T-helper 22 cell (primary cell): ENCODE measurements at regions not wholly inside any gene's neighbourhood (a gene's known extent, or its start where the extent isn't known, plus 50 kb on each side); places are given as distances from the start of the nearest gene placed in this dataset.
"Not testable (repeated sequence)": the region's sequence is repeated elsewhere in the genome, so short reads cannot be mapped to it uniquely, and the experiment has no call there.

Experiments
- DNase-seq: peaks from one replicate; pipeline ENCODE4 v3.0.0-alpha.2; 2020; ENCODE audit warnings: low read depth

DNA sequence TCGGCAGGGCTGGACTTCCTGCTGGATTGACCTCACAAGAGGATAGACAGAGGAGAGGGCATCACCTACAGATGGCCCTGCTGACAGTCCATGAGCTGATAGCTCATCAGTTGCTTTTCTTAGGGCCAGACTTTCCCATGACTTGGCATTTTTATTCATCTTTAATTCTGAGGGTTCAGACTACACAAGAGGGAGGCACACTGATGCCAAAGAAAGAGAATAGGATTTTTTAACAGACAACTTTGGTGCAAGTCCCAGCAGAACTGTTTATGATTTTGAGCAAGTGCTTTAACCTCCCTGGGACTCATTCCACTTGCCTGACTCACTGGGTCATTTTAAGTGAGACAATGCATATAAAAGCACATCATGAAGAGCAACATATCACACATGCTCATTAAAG, 299.2 kb downstream of the INSIG2 start:
- no peak for DNase-seq

DNA sequence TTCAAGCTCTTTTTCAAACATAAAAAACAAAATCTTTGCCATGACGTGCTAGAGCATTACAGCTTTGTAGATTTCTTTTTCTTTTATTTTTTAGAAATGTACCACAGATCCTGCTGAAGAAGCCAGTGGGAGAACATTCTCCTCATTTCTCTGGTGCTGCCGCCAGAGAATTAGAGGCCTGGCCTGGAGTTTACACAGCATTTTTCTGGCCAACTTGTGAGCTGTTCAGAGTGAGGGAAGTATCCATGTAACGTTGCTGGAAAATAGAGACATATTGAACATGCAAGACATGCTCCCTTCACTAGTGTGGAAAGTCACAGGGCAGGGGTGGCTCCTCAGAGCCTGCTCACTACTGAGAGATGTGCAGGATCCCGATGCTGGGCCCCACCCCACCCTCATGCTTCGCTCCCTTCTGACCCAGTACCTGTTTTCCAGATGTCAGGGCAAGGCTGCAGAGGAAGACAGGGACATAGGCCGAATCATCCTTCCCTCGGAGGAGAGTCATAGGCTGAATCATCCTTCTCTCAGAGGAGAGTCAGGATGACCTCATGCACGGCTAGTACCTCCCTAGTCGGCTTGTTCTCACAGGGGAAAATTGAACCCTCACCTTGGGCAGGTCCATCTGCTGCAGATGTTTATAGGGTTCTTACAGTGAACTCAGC, 298.5 kb downstream of the INSIG2 start:
- DNase-seq: no peak

DNA sequence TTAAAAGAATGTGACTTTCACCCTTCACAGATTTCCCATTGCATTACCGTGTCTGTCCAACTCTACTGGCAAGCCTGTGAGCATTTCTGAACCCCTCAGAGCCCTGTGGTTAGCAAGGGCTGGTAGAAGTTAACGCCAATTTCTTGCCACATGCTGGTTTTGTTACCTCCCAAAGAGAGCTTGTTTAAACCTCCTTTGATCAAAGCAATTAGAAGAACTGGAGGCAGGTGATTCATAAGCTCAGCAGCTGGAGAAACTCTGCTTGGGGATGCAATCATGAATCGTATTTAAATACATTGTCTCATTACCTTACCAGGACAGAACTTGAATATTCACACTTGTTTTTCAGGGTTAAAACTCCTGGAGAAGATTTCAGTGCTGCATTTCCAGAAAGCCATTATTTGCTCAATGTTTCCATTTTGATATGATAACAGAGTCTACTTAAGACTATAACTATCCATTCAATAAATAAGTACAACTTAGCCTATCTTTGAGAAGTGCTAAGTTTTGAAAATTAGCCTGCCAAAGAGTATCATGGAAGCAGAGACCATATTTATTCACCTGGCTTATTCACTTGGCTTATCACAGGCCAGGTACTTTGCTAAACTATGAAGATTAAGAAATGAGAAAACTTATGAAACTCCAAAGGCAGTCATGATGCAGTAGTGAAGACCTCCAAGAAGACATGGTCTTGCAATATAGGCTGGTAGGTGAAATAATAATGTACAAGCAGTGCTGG, 292.8 kb downstream of the INSIG2 start:
- no peak for DNase-seq

DNA sequence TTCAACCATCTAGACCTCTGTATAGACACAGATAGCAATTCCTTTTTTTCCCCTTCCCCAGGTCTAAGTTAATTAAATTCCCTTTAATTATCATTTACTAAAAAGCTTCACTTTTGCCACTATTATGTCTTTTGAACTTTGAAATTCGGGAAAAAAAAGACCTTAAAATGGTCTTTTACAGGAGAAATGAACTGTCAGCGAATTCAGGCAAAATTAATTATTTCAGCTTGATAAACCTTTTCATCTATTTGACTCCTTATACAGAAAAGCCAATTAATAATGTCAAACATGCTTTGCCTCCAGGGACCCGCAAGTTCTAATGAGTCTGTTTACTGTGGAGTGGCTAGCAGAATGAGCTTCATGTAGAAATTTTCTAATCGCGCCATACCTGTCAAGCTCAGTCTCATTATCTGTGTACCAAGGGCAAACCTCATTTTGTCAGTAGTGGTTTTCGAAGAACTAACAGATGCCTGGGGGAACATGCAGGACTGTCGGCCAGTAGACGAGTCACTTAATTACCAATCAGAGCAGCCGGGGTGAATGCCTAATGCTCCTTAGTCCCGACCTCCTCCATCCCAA, 287.7 kb downstream of the INSIG2 start:
- no peak for DNase-seq

DNA sequence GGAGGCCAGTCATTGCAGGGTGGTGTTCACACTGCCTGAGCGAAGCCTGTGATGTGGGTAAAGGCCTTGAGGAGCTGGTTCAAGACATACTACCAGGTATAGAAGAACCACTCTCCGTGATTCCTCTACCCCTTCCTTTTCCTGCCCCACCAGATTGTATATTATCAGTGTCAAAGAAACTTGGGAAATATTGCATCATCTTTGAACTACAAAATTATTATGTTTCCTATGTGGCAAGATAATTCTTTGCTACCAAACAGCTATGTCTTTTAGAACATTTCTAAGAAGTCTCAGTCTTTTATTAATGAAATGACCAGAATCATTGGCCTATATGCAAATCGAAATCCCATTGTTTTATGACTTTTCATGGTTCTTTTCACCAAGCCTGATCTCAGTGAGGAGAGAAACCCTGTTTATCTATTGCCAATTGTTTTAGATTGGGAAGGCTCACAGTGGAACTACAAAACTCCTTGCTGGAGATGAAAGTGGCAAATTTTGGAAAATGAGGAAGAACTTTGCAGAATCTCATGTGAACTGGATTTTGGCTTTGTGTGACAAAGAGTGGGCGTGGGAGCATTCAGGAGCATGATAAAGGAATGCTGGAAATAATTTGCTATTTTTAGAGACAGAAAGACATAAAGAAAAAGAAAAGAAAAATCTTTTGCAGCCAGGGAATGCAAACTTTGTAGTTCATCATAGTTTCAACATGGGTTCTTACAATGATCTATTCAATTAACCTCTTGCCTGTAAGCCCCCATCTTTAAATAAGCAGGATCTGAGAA, 286.9 kb downstream of the INSIG2 start:
- no peak for DNase-seq

DNA sequence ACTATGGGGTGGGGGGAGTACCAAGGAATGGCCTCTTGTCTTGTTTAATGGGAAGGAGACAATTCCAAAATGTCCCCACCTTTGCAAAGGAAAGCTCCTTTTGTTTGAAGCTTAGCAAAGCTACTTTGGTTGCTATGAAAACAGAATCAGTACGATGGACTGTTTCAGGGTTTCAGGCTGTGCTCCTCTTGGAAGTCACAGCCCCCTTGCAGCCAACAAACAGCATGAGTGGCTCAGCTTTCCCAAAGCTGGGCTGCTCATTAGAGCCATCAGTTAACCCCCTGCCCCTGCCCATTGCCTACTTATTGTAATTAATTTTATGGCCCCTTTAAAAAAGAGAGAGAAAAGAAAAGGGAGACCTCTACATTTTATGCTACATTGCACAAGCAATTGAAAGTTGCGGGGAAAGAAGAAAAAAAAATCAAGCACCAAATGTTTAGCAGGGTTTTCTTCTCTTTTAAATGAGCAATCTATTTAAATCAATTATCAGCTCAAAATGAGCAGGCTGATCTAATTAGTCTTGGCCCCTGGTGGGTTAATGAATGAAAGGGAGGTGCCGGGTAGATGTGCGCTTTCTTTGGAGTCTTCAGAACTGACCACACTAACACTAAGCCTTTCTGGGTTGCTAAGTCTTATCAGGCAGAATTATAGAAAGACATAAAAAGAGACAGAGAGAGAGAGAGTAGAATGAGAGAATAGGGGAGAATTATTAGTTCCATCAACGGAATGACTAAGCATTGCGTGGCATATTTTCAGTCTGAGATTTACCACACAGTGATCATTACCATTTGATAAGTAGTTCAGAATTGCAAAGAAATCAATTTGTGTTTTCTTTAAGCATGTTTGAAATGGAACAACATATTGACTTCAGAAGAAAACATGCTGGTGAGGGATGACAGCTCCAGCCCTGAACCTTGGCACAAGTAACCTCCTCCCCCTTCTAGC, 284.9 kb downstream of the INSIG2 start:
- DNase-seq: no peak

DNA sequence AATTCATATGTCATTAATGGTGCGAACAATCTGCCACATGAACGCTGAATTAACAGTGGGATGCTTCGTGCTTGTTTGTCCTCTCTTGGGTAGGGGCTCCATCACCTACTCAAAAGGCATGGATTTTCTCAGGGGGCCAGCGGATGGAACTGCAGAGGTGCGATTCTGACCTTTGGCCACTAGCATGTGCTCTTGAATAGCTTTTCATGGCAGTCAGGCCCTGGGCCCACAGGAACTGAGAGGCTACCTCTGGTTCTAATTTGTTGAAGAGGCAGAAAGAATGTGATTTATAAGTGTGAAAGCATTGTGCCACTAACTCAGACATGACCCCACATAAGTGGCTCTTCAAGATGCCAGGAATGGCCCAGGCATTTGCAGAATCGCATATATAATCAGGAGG, 283.2 kb downstream of the INSIG2 start:
- DNase-seq: no peak

DNA sequence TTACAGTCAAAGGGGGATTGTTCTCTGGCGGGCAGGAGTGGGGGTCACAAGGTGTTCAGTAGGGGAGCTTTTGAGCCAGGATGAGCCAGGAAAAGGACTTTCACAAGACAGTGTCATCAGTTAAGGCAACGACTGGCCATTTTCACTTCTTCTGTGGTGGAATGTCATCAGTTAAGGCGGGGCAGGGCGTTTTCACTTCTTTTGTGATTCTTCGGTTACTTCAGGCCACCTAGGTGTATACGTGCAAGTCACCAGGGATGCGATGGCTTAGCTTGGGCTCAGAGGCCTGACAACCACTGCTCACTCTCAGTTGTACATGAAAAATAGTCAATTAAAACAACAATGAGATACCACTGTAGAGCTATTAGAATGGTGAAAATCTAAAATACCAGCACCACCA, 281.2 kb downstream of the INSIG2 start:
- DNase-seq: not testable (repeated sequence)

DNA sequence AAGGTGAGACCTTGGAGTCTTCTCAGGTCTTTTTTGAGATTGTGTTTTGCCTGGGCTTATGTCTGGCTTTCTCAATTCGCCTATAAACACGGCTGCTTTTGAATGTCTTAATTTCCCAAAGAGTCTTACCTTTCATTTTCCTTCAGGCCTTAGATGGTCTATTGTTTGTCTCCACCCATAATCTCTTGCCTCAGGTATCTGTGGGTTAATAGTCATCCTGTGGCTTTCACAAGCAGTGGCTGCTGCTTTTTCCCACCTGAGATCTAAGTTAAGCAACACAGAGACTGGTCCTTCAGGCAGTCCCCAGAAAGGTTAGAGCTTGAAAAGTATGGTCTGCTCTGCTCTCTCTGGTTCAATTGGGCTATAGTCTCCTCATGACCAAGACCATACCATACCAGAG, 275.3 kb downstream of the INSIG2 start:
- no peak for DNase-seq

DNA sequence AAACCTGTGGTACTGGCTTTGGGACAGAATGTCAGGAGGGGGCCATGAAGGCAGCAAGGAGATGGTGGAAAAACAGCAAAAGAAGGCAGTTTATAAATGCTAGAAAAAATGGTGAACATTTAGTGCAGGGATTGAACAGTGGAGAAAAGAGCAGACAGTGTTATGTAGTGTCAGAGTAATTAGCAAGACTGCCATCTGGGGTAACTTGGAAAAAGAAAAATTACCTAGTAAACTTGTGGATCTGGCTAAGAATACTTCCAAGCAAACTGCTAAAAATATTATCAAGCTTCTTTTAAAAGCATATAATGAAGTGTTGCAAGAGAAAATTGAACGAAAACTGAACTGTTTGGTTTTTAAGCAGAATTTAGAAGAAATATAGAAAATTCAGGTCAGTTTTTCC, 267.8 kb downstream of the INSIG2 start:
- no peak for DNase-seq

DNA sequence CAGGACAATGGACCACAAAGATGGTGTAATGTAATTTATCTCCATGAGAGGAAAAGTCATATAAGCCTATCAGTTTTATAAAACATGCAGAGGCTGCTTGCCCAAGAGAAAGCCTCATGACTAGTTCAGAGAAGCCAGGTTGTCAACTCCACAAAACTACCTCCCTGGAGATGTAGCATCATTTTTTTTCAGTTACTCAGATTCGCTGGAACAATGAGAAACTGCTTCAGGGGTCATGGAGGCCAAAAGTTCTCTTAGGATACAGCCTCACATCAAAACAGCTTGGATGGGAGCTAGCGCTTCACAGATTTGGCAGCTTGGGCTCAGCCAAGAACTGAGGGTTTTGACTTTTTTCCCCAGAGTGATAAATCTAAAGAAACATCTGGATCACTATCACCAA, 263.5 kb downstream of the INSIG2 start:
- no peak for DNase-seq

DNA sequence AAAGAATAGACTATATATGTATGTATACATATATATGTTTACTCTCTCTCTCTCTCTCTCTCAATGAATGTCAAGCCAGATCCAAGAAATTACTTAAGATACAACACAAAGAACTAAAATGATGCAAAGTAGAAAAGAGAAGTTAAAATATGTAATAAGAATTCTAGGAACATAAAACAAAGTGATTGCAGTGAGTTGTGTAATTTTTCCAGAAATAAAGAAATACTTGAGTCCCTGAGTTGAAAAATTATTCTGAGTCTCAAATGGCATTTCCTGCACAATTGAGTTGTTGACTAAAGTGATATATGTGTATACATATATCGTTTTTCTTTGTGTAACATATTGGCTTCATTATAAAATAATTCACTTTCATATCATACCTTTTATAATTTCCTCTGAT, 262.4 kb downstream of the INSIG2 start:
- no peak for DNase-seq

DNA sequence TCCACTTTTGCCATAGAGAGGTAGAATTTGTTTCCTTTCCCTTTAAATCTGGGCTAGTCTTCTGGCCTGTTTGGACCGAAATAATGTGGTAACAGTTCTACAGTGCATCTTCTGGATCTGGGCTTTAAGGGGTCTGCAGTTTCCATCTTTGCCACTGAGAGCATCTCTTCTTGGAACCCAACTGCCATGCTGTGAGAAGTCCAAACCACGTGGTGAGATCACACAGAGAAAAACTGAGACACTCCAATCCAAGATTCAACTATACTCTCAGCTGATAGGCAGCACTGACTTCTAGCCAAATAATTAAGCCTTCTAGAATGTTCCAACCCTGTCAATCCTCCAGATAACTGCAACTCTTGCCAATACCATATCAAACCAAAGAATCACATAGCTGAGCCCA, 261.1 kb downstream of the INSIG2 start:
- DNase-seq: no peak

DNA sequence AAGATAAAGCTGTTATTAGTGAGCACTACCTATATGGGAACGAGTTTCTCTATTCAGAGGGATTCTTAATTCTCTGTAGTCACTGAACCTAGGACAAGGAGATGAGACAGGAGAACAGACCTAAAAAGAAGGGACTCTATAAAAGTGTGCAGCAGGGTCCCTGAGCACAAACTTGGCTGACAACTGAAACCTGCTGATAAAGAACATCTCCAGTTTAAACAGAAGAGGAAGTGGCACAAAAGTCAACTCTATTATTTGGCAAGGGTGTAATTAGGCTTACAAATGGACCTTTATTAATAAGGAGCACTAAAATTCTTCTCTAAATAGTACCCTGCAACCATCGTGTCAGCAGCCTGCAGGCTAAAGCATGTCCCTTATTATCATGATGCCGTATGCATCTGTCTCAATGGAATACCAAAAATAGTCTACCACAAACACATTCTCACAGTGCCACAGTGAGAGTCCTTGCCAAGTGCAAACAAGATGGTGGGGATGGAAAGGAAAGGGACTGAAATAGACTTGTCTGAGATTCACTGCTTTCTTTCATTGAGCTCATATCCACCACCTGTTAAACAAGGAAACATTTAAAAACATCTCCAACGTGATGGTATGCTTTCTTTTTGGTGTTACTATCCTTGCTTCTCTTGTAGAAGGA, 260.2 kb downstream of the INSIG2 start:
- no peak for DNase-seq

DNA sequence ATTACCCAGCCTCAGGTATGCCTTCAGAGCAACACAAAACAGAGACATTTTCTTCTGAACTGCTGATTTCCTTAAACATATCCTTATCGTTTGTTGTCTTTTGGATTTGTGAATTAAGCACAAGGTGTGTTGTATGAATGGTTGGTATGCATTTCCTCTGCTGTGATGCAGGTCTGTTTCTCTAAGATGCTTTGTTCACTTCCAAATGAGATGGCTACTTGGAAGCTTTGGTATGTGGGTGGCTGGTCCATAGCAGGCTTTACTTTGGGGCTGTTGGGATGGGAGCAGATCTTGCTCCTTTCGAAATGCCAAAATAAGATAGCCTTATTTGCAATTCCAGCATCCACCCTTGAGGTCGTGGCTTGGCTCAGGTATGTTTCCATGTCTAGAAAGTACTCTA, 257.2 kb downstream of the INSIG2 start:
- DNase-seq: no peak

DNA sequence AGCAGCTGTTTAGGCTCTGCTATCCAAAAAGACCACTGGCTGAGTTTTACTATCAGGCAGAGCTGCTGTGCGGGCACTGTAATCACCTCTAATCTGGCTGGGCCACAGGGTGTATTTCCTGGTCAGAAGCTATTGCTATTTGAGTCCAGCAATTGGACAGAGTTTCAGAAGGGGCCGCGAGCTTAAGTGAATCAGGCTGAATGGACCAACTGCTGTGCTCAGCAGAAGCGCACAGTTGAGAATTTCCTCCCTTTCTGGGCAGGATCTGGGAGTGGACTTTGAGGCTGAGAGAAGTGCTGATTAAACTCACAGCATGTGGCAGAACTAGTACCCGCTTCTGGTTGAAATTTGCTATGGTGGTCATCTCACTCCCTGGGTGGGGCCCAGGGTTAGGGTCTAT, 251.8 kb downstream of the INSIG2 start:
- DNase-seq: no peak

DNA sequence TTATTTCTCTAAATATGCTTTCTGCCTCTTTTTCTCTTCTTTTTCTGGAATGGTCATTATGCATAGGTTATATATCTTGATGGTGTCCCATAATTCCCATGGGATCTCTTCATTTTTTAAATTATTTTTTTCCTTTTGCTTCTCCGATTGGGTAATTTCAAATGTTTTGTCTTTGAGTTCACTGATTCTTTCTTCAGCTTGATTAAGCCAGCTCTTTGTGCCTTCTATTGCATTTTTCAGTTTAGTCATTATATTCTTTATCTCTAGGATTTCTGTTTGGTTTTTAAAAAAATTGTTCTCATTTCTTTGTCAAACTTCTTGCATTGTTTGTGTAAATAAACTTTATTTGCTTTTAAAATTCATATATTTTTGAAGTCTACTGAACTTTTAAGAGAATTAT, 251.1 kb downstream of the INSIG2 start:
- no peak for DNase-seq

DNA sequence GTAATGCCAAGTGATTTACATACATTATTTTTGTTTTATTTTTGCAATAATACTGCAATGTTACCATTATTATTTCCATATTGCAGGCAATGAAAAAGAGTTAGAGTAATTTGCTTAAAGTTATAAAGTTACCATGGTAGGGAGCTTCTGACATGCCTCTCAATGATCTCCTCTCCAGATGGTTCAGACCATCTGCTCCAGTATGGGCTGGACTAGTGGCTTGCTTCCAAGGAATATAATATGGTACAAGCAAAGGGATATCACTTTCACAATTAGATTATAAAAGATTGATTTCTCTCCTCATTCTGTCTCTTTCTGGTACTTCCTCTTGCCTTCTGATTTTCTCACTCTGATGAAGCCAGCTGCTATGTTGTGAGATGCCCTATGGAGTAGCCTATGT, 245.4 kb downstream of the INSIG2 start:
- no peak for DNase-seq

DNA sequence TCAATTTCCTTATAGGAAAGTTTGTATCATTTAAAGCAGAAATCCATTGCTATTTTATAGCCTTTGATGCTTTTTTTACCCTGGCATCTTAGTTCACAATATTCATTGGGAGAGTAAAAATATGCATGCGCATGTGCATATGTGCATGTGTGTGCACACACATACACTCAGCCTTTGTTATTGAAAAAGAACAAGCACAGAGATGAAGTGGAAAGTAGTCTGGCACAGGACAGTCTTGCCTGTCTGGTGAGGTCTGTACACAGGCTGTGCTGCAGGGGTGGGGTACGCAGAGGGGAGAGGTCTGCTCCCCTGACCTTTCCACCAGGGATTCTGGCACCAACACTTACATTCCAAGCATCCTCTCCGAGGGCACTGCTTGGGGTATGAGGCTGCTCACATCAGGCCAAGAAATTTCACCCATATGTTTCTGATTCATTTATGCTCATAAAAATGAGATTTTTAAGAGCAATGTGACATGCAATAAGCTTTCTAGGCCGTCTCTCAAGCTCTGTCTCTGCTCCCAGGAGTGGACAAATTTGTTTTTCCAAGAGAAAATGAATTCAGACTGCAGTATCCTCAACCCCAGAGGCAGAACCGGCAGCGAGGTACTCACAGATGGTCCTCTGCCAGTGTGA, 237.2 kb downstream of the INSIG2 start:
- DNase-seq: no peak

DNA sequence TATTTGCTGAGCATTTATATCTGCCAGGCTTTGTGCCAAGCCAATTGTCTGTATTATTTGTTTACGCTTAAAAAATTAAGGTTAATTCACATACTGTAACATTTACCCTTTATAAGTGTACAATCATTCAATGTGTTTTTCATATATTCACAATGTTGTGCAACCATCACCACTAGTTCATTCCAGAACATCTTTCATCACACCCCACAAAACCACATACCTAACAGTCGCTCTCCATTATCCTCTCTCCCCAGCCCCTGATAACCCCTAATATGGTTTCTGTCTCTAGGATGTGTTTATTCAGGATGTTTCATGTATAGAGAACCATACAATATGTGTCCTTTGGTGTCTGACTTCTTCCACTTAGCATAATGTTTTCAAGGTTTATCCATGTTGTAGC, 234.1 kb downstream of the INSIG2 start:
- no peak for DNase-seq
